ENCODE measurements at regions not wholly inside any gene's neighbourhood (a gene's known extent, or its start where the extent isn't known, plus 50 kb on each side); places are given as distances from the start of the nearest gene placed in this dataset.

DNA sequence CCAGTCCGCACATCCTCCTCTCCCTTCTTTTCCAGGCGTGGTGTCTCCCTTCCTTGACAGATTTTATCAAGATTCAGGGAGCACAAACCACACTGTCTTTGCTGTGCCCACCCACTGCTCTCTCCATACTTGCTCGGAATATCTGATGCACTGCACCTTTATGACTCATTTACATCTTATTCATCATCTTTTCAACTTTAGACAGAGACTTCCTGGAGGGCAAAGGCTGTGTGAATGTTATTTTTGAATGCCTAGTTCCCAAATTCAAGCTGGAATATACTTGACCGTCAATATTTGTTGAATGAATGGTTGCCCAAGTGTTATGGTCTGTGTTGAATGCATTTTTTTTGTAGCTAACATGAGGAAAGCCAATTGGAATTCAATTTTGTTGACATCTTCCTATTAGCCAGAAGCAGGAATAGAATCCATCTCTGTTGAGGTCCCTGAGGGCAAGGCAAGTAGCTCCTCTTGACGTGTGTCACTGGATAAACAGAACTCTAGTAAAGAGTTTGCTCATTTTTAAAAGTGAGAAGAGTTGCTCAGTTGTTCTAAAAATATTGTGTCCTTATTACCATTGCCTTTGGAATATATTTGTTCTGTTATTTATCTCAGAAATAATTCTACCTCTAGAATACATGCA lies 95.0 kb downstream of the KLF6 start:
- no peaks in the 10 kb centered on the region for H3K9me3 ChIP-seq (ENCODE audit: low read depth, low read length, poor library complexity, severe bottlenecking)
- intact Hi-C loops (cut with micrococcal nuclease; ENCODE audit: unreplicated experiment), result no loop called here
- no peak for DNase-seq (ENCODE audit: low spot score)
- H3K27me3 ChIP-seq (replicated peaks; ENCODE audit: insufficient read depth, low read depth, low read length, poor library complexity), result no peaks in the 10 kb centered on the region
- H3K4me3 ChIP-seq (ENCODE audit: low read depth, low read length, poor library complexity, severe bottlenecking), result no peak overlapping the region
- BruUV-seq (replicated peaks), result no TSS peak
- POLR2A ChIA-PET (ENCODE audit: low non-redundant PET), result no interaction called here
- no peak overlapping the region for H3K27ac ChIP-seq (ENCODE audit: low read depth, low read length, poor library complexity, severe bottlenecking)
- H3K4me1 ChIP-seq (ENCODE audit: insufficient read depth, low read length, poor library complexity, severe bottlenecking), result peaks cover 8% of the 10 kb centered on the region
- TF ChIP-seq CTCF (conservative IDR thresholded peaks at IDR 0.05; ENCODE audit: low read depth, low read length) (no peak), EZH2 (IDR thresholded peaks at IDR 0.05; ENCODE audit: borderline replicate concordance, low read depth, low read length, poor library complexity, severe bottlenecking) (no peak)
- no peaks in the 10 kb centered on the region for H3K36me3 ChIP-seq (ENCODE audit: insufficient read depth, low read length, poor library complexity, severe bottlenecking)
- CTCF ChIA-PET, result no interaction called here

DNA sequence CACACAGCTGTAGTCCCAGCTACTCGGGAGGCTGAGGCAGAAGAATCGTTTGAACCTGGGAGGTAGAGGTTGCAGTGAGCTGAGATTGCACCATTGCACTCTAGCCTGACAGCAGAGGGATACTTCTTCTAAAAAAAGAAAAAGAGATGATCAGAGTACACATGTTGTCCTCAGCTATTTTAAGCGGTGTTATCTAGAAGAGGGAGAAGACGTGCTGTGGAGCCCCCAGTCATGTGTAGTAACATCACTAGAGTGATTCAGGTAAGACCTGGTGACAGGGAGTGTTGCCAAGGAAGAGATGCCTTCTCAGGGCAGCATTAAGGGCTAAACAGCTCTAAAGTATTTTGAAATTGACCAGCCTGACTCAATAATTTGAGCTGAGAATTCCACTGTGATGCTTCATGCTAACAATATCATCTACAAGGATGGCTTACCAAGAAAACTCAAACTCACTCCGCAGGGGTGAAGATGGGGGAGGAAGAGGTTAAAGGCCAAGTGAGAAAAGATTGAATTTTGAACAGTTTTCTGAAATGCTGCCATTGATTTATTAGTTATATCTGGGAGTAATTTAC lies 97.4 kb downstream of the KLF6 start:
- CTCF ChIA-PET, result no interaction called here
- Histone ChIP-seq H3K27ac (ENCODE audit: low read depth, low read length, poor library complexity, severe bottlenecking) (no peak overlapping the region), H3K36me3 (ENCODE audit: insufficient read depth, low read length, poor library complexity, severe bottlenecking) (no peaks in the 10 kb centered on the region), H3K9me3 (ENCODE audit: low read depth, low read length, poor library complexity, severe bottlenecking) (no peaks in the 10 kb centered on the region), H3K27me3 (replicated peaks; ENCODE audit: insufficient read depth, low read depth, low read length, poor library complexity) (no peaks in the 10 kb centered on the region), H3K4me1 (ENCODE audit: insufficient read depth, low read length, poor library complexity, severe bottlenecking) (peaks cover 5% of the 10 kb centered on the region), H3K4me3 (ENCODE audit: low read depth, low read length, poor library complexity, severe bottlenecking) (no peak overlapping the region)
- DNase-seq (ENCODE audit: low spot score), result no peak
- no TSS peak for BruUV-seq (replicated peaks)
- intact Hi-C loops (cut with micrococcal nuclease; ENCODE audit: unreplicated experiment), result no loop called here
- TF ChIP-seq CTCF (conservative IDR thresholded peaks at IDR 0.05; ENCODE audit: low read depth, low read length), result no peak
- no peak for TF ChIP-seq EZH2 (IDR thresholded peaks at IDR 0.05; ENCODE audit: borderline replicate concordance, low read depth, low read length, poor library complexity, severe bottlenecking)
- POLR2A ChIA-PET (ENCODE audit: low non-redundant PET), result no interaction called here

GRCh38 chr10:3685384-3685783 lies 99.6 kb downstream of the KLF6 start:
- POLR2A ChIA-PET (ENCODE audit: low non-redundant PET), result no interaction called here
- Histone ChIP-seq H3K36me3 (ENCODE audit: insufficient read depth, low read length, poor library complexity, severe bottlenecking) (no peaks in the 10 kb centered on the region), H3K9me3 (ENCODE audit: low read depth, low read length, poor library complexity, severe bottlenecking) (no peaks in the 10 kb centered on the region), H3K27me3 (replicated peaks; ENCODE audit: insufficient read depth, low read depth, low read length, poor library complexity) (no peaks in the 10 kb centered on the region), H3K4me1 (ENCODE audit: insufficient read depth, low read length, poor library complexity, severe bottlenecking) (peaks cover 6% of the 10 kb centered on the region), H3K4me3 (ENCODE audit: low read depth, low read length, poor library complexity, severe bottlenecking) (no peak overlapping the region), H3K27ac (ENCODE audit: low read depth, low read length, poor library complexity, severe bottlenecking) (no peak overlapping the region)
- BruUV-seq (replicated peaks), result no TSS peak
- TF ChIP-seq EZH2 (IDR thresholded peaks at IDR 0.05; ENCODE audit: borderline replicate concordance, low read depth, low read length, poor library complexity, severe bottlenecking), result no peak
- no peak for TF ChIP-seq CTCF (conservative IDR thresholded peaks at IDR 0.05; ENCODE audit: low read depth, low read length)
- intact Hi-C loops (cut with micrococcal nuclease; ENCODE audit: unreplicated experiment), result no loop called here
- DNase-seq (ENCODE audit: low spot score), result no peak
- CTCF ChIA-PET, result no interaction called here

Measured in A673 (cell line).